ENCODE measurements at regions not wholly inside any gene's neighbourhood (a gene's known extent, or its start where the extent isn't known, plus 50 kb on each side); places are given as distances from the start of the nearest gene placed in this dataset.

GRCh38 chr6:114449659-114450058 is 106.8 kb upstream of the HS3ST5 start:
- no peaks in the 10 kb centered on the region for H3K27me3 Mint-ChIP-seq
- CTCF ChIA-PET: no interaction called here
- POLR2A ChIA-PET: no interaction called here
- DNase-seq: no peak
- no peak overlapping the region for H3K27ac Mint-ChIP-seq
- H3K36me3 Mint-ChIP-seq (ENCODE audit: low read depth): no peaks in the 10 kb centered on the region
- H3K9me3 Mint-ChIP-seq: no peaks in the 10 kb centered on the region
- H3K4me3 Mint-ChIP-seq: no peak overlapping the region
- no peaks in the 10 kb centered on the region for H3K4me1 Mint-ChIP-seq

GRCh38 chr6:114446342-114446741 is 103.5 kb upstream of the HS3ST5 start:
- ChIA-PET POLR2A (no interaction called here), CTCF (no interaction called here)
- no peaks in the 10 kb centered on the region for H3K9me3 Mint-ChIP-seq
- H3K4me1 Mint-ChIP-seq: no peaks in the 10 kb centered on the region
- DNase-seq: no peak
- H3K27me3 Mint-ChIP-seq: no peaks in the 10 kb centered on the region
- no peak overlapping the region for H3K27ac Mint-ChIP-seq
- no peak overlapping the region for H3K4me3 Mint-ChIP-seq
- no peaks in the 10 kb centered on the region for H3K36me3 Mint-ChIP-seq (ENCODE audit: low read depth)

GRCh38 chr6:114445846-114446245 is 103.0 kb upstream of the HS3ST5 start:
- H3K4me3 Mint-ChIP-seq: no peak overlapping the region
- no peaks in the 10 kb centered on the region for H3K4me1 Mint-ChIP-seq
- no peaks in the 10 kb centered on the region for H3K36me3 Mint-ChIP-seq (ENCODE audit: low read depth)
- no peaks in the 10 kb centered on the region for H3K9me3 Mint-ChIP-seq
- DNase-seq: no peak
- no peak overlapping the region for H3K27ac Mint-ChIP-seq
- H3K27me3 Mint-ChIP-seq: no peaks in the 10 kb centered on the region
- ChIA-PET CTCF (no interaction called here), POLR2A (no interaction called here)

GRCh38 chr6:114439411-114439810 is 96.6 kb upstream of the HS3ST5 start:
- ChIA-PET CTCF (no interaction called here), POLR2A (no interaction called here)
- Mint-ChIP-seq H3K4me3 (no peak overlapping the region), H3K9me3 (no peaks in the 10 kb centered on the region), H3K27me3 (no peaks in the 10 kb centered on the region), H3K27ac (no peak overlapping the region), H3K4me1 (no peaks in the 10 kb centered on the region), H3K36me3 (ENCODE audit: low read depth) (no peaks in the 10 kb centered on the region)
- no peak for DNase-seq

DNA sequence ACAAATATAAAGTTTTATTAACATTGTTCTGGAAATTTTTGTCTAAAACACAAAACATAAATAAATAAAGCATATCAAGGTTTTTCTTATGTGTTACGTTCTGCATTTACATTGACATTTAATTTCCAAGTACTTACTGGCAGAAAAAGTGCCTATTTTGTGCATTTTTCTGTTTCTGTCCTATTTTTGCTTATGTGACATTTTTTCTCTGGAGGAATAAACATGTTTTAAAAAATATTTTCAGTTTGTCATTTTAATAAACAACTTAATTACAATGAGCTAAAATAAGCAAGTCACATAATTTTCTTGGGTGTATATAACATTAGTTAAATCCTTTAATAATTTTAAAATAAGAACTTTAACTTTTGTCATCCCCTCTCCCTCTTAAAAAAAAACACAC is 94.4 kb upstream of the HS3ST5 start:
- Mint-ChIP-seq H3K4me1 (no peaks in the 10 kb centered on the region), H3K9me3 (no peaks in the 10 kb centered on the region), H3K27ac (no peak overlapping the region), H3K27me3 (no peaks in the 10 kb centered on the region), H3K4me3 (no peak overlapping the region), H3K36me3 (ENCODE audit: low read depth) (no peaks in the 10 kb centered on the region)
- CTCF ChIA-PET: no interaction called here
- POLR2A ChIA-PET: no interaction called here
- DNase-seq: no peak

DNA sequence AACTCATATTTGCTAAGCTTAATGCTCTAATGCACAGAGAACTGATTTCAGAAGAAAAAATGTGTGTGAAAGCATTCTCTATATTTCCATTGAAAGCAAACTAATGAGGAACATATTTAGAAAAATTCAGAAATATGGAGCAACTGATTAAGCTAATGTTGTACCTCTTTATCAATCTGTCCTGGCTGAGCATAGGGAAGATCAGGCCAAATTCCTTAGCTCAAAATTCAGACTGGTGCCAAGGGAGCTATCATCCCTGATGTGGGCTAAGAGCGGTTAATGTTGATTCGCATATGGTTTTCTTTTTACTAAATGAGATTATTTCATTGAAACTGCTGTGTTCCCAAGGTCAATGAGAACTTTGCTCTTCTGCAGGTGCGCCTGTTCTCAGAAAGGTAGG is 93.9 kb upstream of the HS3ST5 start:
- H3K9me3 Mint-ChIP-seq: no peaks in the 10 kb centered on the region
- no peak overlapping the region for H3K4me3 Mint-ChIP-seq
- no peak overlapping the region for H3K27ac Mint-ChIP-seq
- DNase-seq: no peak
- no peaks in the 10 kb centered on the region for H3K4me1 Mint-ChIP-seq
- POLR2A ChIA-PET: no interaction called here
- H3K27me3 Mint-ChIP-seq: no peaks in the 10 kb centered on the region
- H3K36me3 Mint-ChIP-seq (ENCODE audit: low read depth): no peaks in the 10 kb centered on the region
- CTCF ChIA-PET: no interaction called here

DNA sequence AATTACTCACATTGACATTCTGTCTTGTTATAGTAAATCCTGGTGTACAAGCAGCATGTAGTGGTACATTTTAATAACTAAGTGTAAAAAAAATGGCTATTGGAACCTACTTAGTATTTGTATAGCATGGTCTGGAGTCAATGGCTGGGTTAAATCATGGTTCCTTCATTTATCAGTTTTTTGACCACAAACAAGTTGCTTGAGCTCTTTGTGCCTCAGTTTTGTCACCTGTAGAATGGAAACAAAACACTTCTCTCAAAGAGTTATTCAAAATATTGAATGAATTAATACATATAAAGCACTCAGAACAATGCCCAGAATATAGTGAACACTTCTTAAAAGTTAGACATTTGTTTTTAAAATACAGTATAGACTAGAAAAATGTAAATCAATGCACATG is 93.2 kb upstream of the HS3ST5 start:
- Mint-ChIP-seq H3K36me3 (ENCODE audit: low read depth) (no peaks in the 10 kb centered on the region), H3K4me3 (no peak overlapping the region), H3K9me3 (no peaks in the 10 kb centered on the region), H3K4me1 (no peaks in the 10 kb centered on the region), H3K27ac (no peak overlapping the region), H3K27me3 (no peaks in the 10 kb centered on the region)
- CTCF ChIA-PET: no interaction called here
- no peak for DNase-seq
- POLR2A ChIA-PET: no interaction called here

- ChIA-PET CTCF (no interaction called here), POLR2A (no interaction called here)
- Mint-ChIP-seq H3K9me3 (no peaks in the 10 kb centered on the region), H3K27me3 (no peaks in the 10 kb centered on the region), H3K4me3 (no peak overlapping the region), H3K27ac (no peak overlapping the region), H3K4me1 (no peaks in the 10 kb centered on the region), H3K36me3 (ENCODE audit: low read depth) (no peaks in the 10 kb centered on the region)
- DNase-seq: no peak
Measured at GRCh38 chr6:114432400-114432799, 89.6 kb upstream of the HS3ST5 start.

GRCh38 chr6:114431641-114432040 is 88.8 kb upstream of the HS3ST5 start:
- no peaks in the 10 kb centered on the region for H3K27me3 Mint-ChIP-seq
- POLR2A ChIA-PET: no interaction called here
- H3K36me3 Mint-ChIP-seq (ENCODE audit: low read depth): no peaks in the 10 kb centered on the region
- no peak overlapping the region for H3K4me3 Mint-ChIP-seq
- H3K4me1 Mint-ChIP-seq: no peaks in the 10 kb centered on the region
- H3K27ac Mint-ChIP-seq: no peak overlapping the region
- no peak for DNase-seq
- no peaks in the 10 kb centered on the region for H3K9me3 Mint-ChIP-seq
- CTCF ChIA-PET: no interaction called here

DNA sequence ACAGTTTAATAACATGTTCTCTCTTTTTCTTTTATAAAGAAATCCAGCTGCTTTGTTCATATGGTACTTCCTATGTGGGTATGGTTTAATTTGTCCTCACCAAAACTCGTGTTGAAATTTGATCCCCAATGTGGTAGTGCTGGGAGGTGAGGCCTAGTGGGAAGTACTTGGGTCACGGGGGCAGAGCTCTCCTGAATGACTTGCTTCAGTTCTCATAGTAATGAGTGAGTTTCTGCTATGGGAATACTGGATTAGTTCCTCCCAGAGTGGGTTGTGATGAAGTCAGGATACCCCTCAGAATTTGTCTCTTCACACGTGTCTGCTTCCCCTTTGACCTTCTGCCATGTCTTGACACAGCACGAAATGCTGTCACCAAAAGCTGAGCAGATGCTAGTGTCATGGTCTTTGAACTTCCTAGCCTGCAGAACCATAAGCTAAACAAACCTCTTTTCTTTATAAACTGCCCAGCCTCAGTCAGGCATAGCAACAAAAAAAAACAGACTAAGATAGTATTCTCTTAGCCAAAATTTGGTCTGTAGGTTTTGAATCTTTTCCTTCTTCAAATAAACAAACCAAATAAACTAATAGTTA is 87.8 kb upstream of the HS3ST5 start:
- no peaks in the 10 kb centered on the region for H3K9me3 Mint-ChIP-seq
- no peaks in the 10 kb centered on the region for H3K36me3 Mint-ChIP-seq (ENCODE audit: low read depth)
- H3K27ac Mint-ChIP-seq: no peak overlapping the region
- CTCF ChIA-PET: no interaction called here
- no peak overlapping the region for H3K4me3 Mint-ChIP-seq
- DNase-seq: no peak
- no peaks in the 10 kb centered on the region for H3K27me3 Mint-ChIP-seq
- POLR2A ChIA-PET: no interaction called here
- no peaks in the 10 kb centered on the region for H3K4me1 Mint-ChIP-seq

DNA sequence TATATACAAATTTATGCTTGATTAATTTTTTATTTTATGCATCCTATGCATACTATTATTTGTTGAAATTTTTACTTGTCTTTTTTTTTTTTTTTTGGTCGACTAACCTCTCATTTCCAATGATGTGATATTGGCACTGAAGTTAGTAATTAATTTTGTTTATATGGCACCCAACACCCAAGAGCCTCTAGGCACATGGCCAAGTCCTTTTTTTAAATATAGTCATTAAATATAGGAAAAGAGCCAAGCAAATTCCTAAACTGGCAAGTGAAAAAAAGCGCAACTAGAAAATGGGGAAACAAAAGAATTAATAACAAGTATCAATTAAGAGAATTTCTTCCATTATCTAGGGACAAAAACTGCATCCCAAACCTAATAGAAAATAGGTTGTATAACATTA is 85.5 kb upstream of the HS3ST5 start:
- Mint-ChIP-seq H3K27ac (no peak overlapping the region), H3K4me3 (no peak overlapping the region), H3K27me3 (no peaks in the 10 kb centered on the region), H3K4me1 (no peaks in the 10 kb centered on the region), H3K9me3 (peaks cover 3% of the 10 kb centered on the region), H3K36me3 (ENCODE audit: low read depth) (no peaks in the 10 kb centered on the region)
- ChIA-PET CTCF (no interaction called here), POLR2A (no interaction called here)
- DNase-seq: no peak

DNA sequence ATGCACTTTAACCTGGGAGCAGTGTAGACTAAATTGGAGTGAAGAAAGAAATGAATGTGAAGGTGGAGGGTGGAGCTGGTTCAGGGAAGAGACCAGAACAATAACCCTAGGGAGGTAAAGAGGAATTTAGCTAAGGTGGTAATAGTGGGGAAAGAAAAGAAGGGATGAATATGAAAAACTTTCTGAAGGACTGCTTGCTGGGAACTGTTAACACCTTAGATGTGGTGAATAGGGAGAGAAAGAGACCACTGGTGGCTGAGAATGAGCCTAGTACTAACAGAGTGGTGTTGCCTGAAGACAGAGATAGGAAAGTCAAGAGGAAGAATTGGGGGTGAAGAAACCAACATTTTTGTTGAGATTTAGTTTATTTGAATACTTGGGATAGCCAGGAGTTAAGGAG is 78.4 kb upstream of the HS3ST5 start:
- Mint-ChIP-seq H3K36me3 (ENCODE audit: low read depth) (no peaks in the 10 kb centered on the region), H3K4me1 (peaks cover 2% of the 10 kb centered on the region), H3K27ac (no peak overlapping the region), H3K27me3 (no peaks in the 10 kb centered on the region), H3K9me3 (peaks cover 3% of the 10 kb centered on the region), H3K4me3 (no peak overlapping the region)
- DNase-seq: no peak
- CTCF ChIA-PET: no interaction called here
- POLR2A ChIA-PET: no interaction called here

GRCh38 chr6:114419175-114419574 is 76.4 kb upstream of the HS3ST5 start:
- Mint-ChIP-seq H3K36me3 (ENCODE audit: low read depth) (no peaks in the 10 kb centered on the region), H3K4me1 (peaks cover 2% of the 10 kb centered on the region), H3K27me3 (no peaks in the 10 kb centered on the region), H3K27ac (no peak overlapping the region), H3K9me3 (no peaks in the 10 kb centered on the region), H3K4me3 (no peak overlapping the region)
- POLR2A ChIA-PET: no interaction called here
- no peak for DNase-seq
- CTCF ChIA-PET: no interaction called here

GRCh38 chr6:114418304-114418972 is 75.6 kb upstream of the HS3ST5 start:
- ChIA-PET CTCF (no interaction called here), POLR2A (no interaction called here)
- H3K9me3 Mint-ChIP-seq: no peaks in the 10 kb centered on the region
- no peaks in the 10 kb centered on the region for H3K27me3 Mint-ChIP-seq
- DNase-seq: no peak
- no peak overlapping the region for H3K27ac Mint-ChIP-seq
- H3K36me3 Mint-ChIP-seq (ENCODE audit: low read depth): no peaks in the 10 kb centered on the region
- no peak overlapping the region for H3K4me3 Mint-ChIP-seq
- H3K4me1 Mint-ChIP-seq: peaks cover 2% of the 10 kb centered on the region

Data from activated CD4-positive, alpha-beta memory T cell treated with anti-CD3 and anti-CD28 coated beads, Interleukin-2, amount 10 ng/mL, durations not matched to agents 7 days and 5 days (primary cell).